GM21528 (cell line): ENCODE measurements at regions not wholly inside any gene's neighbourhood (a gene's known extent, or its start where the extent isn't known, plus 50 kb on each side); places are given as distances from the start of the nearest gene placed in this dataset.

ENCODE experiments used
- ATAC-seq: cut with Tn5 transposase; IDR thresholded peaks from one replicate; pipeline ENCODE4 v1.9.1; 2021; ENCODE audit warnings: mild to moderate bottlenecking, moderate library complexity; ENCODE audit not compliant: unreplicated experiment, low FRiP score

GRCh38 chr1:222306512-222306911 lies 241.4 kb downstream of the HHIPL2 start:
- ATAC-seq: no peak

GRCh38 chr1:222306011-222306410 lies 241.9 kb downstream of the HHIPL2 start:
- no peak for ATAC-seq

GRCh38 chr1:222301652-222302051 lies 246.3 kb downstream of the HHIPL2 start:
- ATAC-seq: no peak

GRCh38 chr1:222299524-222299923 lies 248.4 kb downstream of the HHIPL2 start:
- no peak for ATAC-seq

- ATAC-seq: no peak
Measured at GRCh38 chr1:222290866-222291265, 257.0 kb downstream of the HHIPL2 start.

GRCh38 chr1:222288053-222288452 lies 259.9 kb downstream of the HHIPL2 start:
- no peak for ATAC-seq

- ATAC-seq: no peak
Measured at GRCh38 chr1:222286011-222286410, 261.9 kb downstream of the HHIPL2 start.

- no peak for ATAC-seq
Measured at GRCh38 chr1:222285526-222285925, 262.4 kb downstream of the HHIPL2 start.

GRCh38 chr1:222284466-222284865 lies 263.4 kb downstream of the HHIPL2 start:
- ATAC-seq: no peak

- no peak for ATAC-seq
Measured at GRCh38 chr1:222283147-222283768, 264.6 kb downstream of the HHIPL2 start.

GRCh38 chr1:222279591-222279990 lies 268.3 kb downstream of the HHIPL2 start:
- ATAC-seq: no peak

- no peak for ATAC-seq
Measured at GRCh38 chr1:222278501-222278900, 269.4 kb downstream of the HHIPL2 start.

GRCh38 chr1:222275729-222276465 lies 272.0 kb downstream of the HHIPL2 start:
- ATAC-seq: no peak

GRCh38 chr1:222275001-222275728 lies 272.7 kb downstream of the HHIPL2 start:
- ATAC-seq: no peak

- ATAC-seq: no peak
Measured at GRCh38 chr1:222266223-222267196, 281.4 kb downstream of the HHIPL2 start.

- no peak for ATAC-seq
Measured at GRCh38 chr1:222263791-222264190, 284.1 kb downstream of the HHIPL2 start.

- no peak for ATAC-seq
Measured at GRCh38 chr1:222257027-222257426, 290.9 kb downstream of the HHIPL2 start.

- ATAC-seq: no peak
Measured at GRCh38 chr1:222256058-222256457, 291.8 kb downstream of the HHIPL2 start.

- ATAC-seq: no peak
Measured at GRCh38 chr1:222252788-222253187, 295.1 kb downstream of the HHIPL2 start.

GRCh38 chr1:222251847-222252246 lies 296.1 kb downstream of the HHIPL2 start:
- no peak for ATAC-seq
